NOMO-1 treated with DMSO at 0.1 percent for 48 hours (cell line): ENCODE measurements at regions not wholly inside any gene's neighbourhood (a gene's known extent, or its start where the extent isn't known, plus 50 kb on each side); places are given as distances from the start of the nearest gene placed in this dataset.

Experiments used
- DNase-seq: peaks from one replicate; lab custom pipeline; 2025; ENCODE audit not compliant: unreplicated experiment; lab: John Stamatoyannopoulos, UW

DNA sequence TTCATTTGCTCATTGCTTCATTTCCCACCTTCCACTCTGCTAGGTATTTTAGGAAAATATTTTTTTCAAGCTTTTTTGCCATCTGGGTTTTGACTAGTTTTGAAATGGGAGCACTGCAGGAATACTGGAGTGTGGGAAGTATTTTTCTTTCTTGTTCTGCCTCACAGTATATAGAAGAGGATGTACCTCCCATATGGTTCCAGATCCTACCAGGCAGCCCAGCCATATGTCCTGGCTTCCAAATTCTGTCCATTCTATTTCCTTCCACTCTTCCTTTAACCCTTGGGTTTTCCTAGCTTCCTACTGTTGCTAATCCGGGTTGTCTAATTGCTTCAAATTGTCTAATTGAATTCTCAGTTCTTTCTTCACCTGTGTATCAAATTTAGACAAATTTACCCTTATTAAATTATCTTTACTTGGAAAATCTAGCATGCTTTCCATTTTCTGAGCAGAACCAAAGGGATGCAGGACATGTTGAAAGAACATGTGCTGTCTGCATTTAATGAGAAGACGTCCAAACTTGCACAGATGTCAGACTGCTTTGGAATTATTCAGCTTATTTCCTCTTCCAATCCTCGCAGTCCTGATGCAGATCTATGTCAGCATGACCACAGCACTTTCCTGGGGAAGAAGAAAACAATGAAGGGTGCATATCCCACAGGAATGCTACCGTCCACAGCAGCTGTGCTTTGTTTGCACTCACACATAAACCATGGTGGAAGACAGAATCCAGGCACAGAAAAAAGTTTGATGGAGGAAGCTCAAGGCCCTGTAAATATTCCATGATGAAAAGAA, 1273.9 kb upstream of the MAP3K7 start:
- DNase-seq, result no peak

DNA sequence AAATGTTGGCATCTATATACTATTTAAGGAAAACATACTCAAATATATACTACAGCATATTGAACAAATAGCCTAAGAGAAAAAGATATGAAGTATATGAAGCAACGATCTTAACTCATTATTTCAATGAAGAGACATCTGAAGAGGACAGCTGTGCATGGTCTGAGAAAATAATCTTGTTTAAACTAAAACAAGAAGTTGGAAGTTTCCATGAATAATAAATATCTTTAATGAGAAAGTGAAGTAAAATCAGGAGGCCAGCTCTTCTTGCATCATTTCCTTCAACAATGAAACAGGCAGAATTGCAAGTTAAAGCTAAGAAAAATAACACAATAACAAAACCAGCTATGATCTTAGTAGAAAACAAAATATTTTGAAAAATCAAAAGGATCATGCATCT, 1265.4 kb upstream of the MAP3K7 start:
- DNase-seq, result peak; percentile 77

DNA sequence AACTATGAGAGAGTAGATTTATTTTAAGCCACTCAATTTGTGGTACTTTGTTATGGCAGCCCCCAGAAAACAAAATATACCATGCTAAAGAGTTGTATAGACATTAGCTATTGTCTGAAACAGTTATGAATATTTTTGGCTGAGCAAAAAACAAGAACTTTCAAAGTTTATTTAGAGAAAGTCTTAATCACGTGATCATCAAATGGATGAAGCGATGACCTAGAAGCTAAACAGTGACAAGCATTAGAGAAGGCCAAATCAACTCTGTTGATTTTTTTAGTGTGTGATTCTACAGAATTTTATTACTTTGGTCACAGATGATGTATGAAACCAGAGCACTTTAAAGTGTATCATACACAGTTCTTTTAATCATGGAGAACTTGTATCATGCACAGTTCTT, 1247.9 kb upstream of the MAP3K7 start:
- DNase-seq, result no peak

DNA sequence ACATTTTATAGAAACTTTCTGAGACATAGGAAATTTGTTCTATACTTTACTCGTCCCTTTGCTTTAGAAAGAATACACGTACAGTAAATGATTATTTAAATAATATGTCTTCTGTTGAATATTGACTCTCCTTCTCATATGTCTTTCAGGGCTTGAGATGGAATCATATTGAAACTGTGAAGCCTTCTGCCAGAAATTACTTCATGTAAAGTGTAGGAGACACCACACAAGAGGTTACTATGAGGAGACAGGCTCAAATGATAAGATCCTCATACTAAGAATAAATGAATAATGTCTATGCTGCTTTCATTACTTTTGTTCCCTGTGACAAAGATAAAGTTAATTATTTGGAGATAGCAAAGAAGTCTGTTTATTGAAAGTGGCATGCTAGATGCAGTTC, 1240.3 kb upstream of the MAP3K7 start:
- no peak for DNase-seq

DNA sequence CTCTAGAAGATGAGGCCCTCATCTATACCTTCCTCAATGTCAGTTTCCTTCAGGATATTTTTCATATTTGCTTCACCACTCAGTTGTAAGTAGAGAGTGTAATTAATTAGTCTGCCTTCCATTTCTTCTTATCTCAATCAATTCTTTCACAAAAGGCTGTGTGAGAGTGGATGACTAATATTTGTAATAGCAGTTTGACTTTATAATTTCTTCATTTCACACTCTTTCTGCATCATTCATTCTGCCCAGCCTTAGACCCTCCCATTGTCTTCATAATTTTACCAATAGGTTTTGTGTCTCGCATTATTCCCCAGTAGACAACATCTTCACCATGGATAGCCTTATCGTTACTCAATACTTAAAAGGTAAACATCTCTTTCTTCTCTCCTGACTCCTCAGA, 1239.3 kb upstream of the MAP3K7 start:
- no peak for DNase-seq

DNA sequence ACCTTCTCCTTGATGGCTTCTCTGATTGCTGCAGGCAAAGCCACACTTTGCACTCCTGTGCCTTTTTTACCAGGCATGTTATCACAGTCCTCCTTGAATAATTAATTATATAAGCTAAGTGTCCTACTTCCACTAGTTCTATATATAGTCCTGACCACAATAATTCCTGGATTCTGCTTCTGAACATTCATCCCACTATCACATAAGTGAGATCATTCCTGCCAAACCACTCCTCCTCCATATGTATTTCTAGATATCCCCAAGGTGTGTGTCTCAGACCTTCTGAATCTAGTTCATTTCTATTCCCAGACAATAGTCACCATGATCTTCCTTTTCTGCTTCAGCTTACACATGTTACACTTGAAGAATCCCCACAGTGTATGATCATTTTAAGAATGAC, 1237.5 kb upstream of the MAP3K7 start:
- DNase-seq, result no peak

DNA sequence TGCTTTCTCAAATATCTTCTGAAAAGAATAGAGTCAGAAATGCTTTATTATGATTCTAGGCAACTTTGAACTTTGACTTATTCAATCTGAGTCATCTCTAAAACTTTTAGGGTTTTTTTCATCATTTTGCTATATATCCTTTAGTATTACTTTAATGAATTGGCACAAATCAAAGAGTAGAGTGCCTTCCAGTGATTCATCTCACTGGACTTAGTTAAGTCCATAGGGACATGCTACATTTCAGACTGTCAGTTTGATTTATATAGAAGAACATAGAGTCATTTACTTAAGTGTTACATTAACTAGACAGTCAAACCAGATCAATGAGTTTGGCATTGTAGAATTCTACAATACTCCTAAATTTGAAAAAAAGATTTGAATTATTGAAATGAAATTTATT, 1235.7 kb upstream of the MAP3K7 start:
- DNase-seq, result no peak

DNA sequence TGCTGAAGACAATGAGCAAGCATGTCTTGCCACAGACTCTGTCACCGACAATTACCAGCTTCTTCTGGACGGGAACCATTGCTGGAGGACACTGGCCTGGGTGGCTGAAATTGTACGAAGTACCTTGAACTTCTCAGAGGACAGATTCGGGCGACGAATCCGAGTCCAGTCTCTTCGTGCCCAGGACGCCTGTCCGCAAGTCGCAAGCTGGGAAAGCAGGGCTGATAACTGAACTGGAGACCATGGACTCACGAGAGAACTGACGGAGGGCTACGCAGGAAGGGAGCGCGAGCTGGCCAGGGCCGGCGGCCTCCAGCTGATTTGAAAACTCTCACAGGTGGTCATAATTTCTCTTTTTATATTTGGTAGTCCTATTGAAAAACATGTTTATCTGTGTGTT, 1229.5 kb upstream of the MAP3K7 start:
- DNase-seq, result no peak

DNA sequence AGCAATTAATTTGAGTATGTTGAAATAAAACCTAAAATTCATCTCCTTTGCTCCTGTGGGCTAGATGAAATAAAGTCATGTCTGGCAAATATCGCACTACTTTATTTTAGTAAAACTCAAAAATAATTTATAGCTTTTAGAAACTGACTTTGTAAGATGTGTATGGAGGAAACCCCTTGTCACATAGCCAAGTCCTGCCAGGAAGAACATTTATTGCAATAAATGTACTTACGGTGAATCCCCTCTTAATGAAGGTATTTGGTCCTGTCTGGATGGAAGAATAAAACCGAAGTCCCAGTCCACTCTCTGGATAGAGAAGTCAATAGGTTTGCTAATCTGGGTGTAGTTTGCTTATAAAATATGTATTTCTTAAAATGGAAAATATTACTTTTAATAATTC, 1226.8 kb upstream of the MAP3K7 start:
- DNase-seq, result no peak

DNA sequence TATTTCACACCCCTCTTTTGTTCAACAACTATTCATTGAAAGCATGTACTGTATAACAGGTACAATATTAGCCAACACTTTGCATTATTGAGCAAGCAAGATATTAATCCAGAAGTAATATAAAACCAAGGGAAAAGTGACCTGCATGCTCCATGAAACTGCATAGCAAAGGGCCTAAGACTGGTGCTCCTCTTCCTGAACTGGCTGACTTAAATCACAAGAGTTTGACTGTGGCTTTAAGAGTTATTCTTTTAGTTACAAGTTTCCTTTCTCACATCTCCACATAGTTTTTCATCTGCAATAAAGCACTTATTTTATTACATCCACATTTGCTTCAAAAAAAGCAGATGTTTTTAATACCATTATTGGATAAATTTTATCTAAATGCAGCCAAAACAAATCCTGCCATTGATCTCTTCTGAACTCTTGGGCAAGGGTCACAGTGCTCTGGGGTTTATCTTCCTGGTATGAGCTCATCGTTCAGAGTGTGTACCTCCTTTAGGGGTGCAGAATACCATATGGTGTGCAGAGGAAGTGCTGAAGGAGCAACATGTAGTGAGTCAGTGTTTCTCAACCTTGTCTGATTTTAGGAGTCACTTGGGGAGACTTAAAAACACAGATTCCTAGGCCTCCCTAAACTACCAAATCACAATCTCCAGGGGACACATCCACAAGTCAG, 1225.9 kb upstream of the MAP3K7 start:
- peak; percentile 14 for DNase-seq

DNA sequence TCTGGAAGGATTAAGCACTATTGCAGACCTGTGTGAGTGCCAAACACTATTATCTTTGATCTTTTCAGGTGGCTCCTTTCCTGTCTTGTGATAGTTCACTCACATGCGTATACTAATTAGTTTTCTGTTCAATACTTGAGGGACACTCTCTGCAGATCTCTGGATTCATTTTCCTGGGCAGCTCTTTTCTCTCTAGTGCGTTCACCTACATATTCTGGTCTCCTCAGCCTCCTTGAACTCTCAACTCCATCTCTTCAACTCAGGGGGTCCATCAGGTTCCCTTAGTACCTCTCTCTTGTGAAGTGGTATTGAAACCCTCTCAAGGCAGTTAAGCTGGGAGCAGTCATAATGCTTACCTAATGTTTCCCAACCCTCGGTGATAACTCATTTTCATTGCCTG, 1218.1 kb upstream of the MAP3K7 start:
- DNase-seq, result no peak

DNA sequence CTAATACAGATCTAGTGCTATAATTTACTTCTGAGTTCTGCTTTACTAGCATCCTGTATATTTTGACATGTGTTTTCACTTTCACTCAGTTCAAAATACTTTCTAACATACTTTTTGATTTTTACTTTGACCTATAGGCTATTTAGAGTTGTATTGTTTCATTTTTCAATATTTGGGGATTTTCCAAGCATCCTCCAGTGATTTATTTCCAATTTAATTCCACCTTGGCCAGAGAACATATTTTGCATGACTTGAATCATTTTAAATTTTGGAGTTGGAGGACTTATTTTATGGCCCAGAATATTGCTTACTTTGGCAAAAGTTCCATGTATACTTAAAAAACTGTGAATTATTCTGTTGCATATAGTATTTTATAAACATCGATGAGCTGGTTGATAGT, 1215.6 kb upstream of the MAP3K7 start:
- no peak for DNase-seq

DNA sequence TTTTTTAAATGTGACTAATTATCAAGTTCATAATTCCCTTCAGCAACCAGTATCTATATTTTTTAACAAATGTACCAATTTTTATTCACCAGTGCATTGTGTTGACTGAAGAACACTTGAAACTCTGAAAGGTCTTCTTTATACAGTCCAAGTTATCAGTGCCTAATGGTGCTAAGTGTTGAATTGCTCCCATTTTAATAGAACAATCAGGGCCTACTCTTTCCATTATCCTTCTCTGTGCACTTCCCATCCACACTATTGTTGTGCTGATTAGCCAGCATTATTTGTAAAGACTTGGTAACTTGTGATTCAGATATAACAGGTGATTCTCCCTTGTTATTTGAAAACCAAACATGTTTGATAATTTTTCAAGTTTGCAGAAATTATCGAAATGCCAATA, 1209.7 kb upstream of the MAP3K7 start:
- no peak for DNase-seq

DNA sequence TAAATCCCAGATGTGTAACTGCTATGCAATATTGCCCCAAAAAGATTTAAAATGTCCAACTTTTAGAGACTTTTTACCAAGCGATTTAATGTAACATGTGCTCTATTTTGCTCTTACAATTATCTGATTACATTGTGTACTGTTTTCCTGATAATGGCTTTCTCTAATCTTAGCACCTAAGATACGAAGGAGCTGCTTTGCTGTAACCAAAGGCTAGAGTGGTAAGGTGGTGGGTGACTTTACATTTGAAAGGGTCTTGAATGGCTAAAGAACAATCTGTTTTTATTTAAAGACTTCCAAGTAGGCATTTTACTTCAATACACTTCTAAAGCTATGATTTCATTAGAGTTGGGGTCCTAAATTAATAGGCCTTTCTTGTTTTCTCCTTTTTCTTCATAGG, 1201.6 kb upstream of the MAP3K7 start:
- DNase-seq, result no peak

DNA sequence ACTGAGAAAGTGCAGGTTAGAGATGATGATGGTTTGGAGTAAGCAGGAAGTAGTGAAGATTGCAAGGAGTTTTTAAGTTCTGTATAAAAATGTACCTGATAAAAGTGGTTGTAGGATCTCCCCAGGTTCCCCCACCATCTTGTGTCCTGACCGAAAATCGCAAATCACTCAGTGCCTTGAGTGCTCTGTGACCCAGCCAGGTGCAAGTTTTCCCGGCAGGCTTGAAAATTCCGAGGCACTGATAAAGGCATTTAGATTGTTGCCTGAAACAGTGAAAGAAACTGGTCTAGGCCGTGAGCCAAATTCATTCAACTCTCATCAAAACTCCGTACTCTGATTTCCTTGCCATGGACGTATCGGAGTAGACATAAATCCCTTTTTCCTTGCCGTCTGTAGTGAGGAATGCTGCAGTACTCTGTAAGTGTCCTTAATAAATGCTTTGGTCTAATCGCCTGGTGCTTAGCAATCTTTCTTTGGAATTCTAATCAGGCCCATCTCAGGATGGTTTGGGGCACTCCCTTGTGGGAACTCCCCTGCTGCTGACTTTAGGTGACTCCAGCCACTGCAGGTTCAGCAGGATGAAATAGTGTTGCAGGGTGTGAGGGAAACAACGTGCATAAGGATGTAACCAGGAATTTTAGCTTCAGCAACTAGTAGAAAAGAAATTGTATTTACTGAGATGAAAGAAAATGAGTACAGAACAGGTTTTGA, 1199.8 kb upstream of the MAP3K7 start:
- no peak for DNase-seq

DNA sequence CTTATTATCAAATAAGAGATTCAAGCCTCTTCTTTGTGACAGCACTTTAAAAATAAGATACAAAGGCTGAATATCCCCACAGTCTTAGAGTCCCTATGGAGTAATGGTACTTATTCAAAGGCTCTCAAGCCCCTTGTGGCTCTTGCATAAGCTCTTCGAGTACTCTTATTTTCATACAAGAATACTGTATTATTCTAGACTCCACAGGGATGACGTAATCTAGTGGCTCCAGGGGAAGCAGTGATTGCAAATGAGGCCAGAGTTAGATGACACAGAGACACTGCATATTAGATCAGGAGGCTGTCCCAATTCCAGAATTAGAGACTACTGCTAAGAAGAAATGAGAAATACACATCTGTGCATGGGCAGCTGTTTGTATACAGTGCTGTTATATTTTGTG, 1195.9 kb upstream of the MAP3K7 start:
- DNase-seq, result peak; percentile 1

DNA sequence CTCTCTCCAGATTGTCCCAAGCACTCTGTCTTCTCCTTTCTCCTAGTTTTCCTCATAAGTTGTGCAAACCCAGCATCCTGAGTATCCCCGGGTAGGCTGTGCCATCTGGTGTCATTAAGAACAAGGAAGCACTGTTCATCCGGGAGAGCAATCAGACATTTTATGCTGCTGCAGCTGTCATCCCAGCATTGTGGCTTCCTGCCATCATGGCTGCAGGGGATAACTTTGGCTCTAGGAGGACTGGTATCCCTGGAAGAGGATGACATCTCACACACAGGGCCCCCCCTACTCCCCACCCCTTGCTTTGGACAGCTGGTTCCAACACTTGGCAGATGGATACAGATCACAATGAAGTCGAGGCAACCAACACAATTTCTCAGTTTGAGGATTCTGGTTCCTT, 1195.1 kb upstream of the MAP3K7 start:
- DNase-seq, result no peak

DNA sequence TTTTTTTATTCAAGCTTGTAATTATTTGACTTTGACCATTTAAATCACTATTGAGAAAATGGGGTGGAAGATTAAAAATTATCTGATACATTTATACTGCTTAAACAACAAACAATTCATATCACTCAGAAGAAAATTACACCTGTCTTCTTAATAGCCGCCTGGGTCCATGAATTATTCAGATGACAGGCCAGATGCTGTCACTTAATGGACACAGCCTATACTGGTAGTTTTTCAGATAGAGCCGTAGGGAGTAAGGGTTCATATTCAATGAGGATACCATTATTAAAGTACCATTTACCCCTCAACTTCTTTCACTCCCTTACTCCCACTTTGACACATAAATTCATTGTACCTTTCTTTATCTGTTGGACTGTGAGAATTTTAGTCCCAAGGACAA, 1193.4 kb upstream of the MAP3K7 start:
- DNase-seq, result no peak

DNA sequence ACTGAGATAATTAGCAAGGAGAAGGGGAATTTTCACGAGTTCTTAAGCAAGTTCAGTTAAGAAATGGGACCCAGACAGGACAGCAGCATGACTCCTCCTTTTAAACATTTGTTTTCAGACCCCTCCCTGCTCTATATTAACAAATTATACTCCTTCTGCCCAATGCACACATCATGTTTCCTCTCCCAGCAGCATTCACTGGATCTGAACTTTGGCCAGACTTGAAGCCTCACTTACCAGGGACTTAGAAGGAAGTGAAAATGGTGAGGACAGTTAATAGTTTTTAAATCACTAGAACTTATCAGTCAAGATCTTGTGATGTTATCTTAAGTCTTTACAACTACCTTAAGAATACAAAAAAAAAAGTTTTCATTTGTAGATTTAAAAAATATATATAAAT, 1174.7 kb upstream of the MAP3K7 start:
- DNase-seq, result peak; percentile 19

DNA sequence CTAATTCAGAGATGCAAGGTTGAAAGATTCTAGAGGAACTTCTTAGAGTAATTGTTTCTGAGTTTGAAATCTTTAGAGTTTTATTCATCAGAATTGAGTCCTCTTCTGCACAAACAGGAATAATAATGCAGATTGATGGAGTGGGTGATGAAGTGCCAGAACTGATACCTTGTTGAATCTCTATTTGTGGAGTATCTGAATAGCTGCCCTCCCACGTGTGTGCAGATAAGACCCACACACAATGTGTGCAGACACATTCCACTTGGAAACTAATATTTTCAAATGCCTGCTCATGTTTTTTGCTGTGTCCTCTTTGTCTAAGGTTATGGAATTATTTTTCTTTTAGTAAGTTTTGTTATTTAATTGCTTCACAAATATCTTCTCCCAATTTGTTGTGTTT, 1167.8 kb upstream of the MAP3K7 start:
- DNase-seq, result no peak

DNA sequence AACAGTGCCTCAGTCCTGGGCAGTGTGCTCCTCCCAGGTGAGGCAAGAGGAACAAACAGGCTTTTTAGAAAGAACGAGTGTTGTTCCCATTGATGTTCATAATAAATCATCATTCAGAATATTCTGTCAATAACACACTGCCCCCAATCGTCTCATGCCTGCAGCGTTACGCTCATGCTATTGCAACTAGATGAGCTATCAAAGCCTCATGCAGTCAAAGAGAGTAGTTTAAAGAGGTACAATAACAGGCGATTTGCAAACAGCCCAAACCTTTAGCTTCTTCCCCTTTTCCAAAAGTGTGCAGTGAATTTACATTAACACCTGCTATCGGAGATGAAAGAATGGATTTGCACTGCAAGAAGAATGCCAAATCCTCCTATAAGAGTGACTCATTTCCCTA, 1164.7 kb upstream of the MAP3K7 start:
- no peak for DNase-seq

DNA sequence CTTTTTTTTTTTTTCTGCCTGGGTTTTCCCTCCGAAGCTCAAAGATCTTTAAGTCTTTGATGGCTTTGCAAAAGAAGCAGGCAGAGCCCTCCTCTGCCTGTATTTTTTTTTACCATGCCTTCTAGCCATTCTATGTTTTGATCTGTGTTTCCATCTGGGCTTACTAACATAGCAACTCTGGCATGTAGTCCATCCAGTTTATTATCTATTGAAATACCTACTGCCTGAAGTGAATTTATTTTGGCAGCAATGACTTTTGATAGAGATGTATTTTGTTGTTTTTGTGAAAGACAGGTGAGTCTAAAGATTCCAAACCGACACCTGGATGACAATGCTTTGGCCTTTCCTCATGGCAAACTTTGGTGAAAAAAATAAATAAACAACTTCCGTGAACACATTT, 1157.7 kb upstream of the MAP3K7 start:
- DNase-seq, result no peak
